SK-MEL-5 (cell line): ENCODE measurements at regions not wholly inside any gene's neighbourhood (a gene's known extent, or its start where the extent isn't known, plus 50 kb on each side); places are given as distances from the start of the nearest gene placed in this dataset.
A peak's percentile ranks its signal among the peaks of the same experiment; 100 is the strongest.

Experiments used
- DNase-seq: peaks from one replicate; pipeline ENCODE4 v3.0.0-alpha.2; 2016; ENCODE audit warnings: low read depth, low spot score
- in situ Hi-C: cut with HindIII; loops from 2 replicates; pipeline ENCODE4 v1.10.0; 2016; ENCODE audit warnings: low sequenced_read_pairs, high pct_unique_total_duplicates, low pct_unique_long_range_greater_than_20kb

DNA sequence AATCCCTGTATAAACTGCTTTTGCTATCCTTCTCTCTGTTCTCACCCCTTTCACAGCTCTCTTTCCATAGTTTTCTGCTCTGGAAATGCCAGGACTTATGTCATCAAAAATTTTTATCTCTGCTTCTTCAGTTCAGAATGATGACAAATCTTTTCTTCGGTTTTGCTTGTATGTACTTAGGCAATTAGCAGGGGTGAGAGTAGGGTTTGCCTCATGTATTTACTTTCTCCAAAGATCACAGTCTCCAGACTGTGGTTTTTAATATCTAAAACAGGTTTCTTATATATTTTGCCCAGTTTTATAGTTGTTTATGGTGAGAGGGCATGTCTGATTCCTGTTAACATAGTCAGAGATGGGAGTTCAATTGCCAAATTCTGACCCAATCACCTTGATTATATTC lies 235.4 kb upstream of the LYPLAL1 start:
- in situ Hi-C loops, result no loop called here
- DNase-seq, result no peak

DNA sequence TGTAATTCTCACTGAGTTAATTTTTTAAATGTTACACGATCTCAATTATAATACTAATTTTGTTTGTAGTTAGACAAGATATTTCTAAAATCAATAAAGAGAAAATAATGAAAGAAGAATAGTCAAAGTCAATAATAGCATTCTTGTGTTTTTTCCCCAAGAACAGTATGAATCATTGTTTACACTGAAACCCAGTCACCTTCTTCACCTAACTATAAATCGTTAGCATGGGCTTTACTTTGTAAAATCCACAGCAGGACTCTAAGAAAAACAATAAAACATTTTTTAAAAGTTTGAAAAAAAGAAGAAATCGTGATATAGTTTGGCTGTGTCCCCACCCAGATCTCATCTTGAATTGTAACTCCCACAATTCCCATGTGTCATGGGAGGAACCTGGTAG lies 234.6 kb upstream of the LYPLAL1 start:
- no peak for DNase-seq
- in situ Hi-C loops, result no loop called here

DNA sequence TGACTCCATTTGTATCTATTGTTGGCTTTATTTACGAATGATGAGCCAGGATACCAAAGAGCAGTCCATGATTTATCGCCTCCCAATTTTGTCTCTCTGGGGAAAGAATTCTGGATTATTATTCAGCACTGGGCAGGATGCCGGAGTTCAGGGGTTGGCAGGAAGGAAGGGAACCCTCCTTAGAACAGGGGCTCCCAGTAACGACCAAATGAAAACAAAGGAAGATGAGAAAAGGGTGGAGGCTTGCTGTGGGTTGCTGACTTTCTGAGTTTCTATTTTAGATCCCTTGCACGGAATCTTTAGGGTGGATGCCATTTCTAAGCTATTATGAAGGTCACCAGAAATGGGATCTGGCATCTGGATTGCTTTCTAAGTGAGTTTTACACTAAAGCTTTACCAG lies 231.2 kb upstream of the LYPLAL1 start:
- no peak for DNase-seq
- in situ Hi-C loops, result no loop called here

GRCh38 chr1:218943371-218943770 lies 230.3 kb upstream of the LYPLAL1 start:
- DNase-seq, result no peak
- in situ Hi-C loops, result no loop called here

DNA sequence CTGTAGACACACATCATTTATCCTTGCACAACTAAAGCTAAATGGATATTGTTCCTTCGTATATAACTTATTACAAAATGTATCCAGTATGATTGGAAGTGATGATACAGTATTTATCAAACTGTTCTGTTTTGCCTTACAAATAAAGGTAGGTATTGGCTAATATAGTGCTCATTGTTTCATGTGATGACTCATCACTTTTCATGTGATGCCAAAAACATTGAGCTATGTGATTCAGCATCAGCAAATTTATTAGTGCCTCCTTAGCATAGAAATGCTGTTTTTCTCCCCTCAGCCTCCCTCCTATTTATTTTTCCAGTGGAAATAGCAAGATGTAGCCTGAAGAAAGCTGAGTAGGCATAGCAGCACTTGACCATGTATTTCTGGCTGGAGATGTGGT lies 228.6 kb upstream of the LYPLAL1 start:
- no peak for DNase-seq
- in situ Hi-C loops, result no loop called here

DNA sequence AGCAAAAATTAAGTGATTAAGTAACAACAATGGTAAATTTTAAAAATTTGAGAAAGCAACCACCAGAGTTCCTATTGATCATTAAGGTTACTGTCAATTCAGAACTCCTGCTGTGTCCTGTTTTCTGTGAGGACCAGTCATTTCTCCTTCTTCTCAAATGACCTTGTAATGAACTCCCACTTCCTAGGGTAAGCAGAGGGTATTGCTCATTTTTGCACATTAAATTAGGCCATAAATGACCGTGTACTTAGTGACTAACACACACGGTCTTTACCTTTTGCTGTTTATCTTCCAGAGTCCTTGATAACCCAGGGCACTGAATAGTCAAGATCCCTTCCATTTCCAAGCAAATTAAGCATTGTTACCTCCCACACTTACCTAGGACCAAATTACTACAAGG lies 227.5 kb upstream of the LYPLAL1 start:
- in situ Hi-C loops, result no loop called here
- no peak for DNase-seq

- in situ Hi-C loops, result no loop called here
- no peak for DNase-seq
Measured at GRCh38 chr1:218948446-218948845, 225.2 kb upstream of the LYPLAL1 start.

DNA sequence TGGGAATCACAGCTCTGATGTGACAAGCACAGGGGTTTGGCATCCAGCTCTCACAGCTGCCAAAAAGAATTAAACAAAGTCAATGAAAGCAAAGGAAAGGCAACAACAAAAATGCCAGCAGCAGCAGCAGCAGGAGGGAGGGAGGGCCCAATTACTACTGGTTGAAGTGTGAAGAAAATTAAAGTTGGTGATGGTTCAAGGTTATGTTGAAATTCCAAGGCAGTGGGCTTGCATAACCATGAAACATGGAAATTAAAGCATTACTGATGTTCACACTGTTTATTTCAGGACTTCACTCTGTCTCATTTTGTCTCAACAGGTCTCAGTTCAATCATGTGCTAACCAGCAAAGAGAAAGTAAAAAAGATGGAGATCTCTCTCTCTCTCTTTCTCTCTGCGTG lies 220.3 kb upstream of the LYPLAL1 start:
- no peak for DNase-seq
- in situ Hi-C loops, result no loop called here

DNA sequence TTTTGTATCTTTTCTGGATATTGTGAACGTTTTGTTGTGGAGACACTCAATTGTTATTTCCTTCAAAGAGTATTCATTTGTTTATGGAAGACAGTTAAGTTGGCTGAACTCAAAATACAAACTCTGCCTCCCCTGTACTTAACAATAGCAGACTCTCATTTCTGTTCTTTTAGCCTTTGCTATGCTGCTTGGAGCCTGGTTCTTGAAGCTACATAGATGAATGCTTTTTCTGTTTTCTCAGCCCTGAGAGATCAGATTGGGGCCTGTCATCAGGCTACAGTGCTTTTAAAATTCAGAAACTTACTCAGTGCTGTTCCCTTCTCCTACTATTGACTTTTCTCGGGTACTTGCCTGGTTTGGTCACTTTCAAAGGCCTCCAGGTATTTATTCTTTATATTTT lies 215.7 kb upstream of the LYPLAL1 start:
- DNase-seq, result peak; percentile 64
- in situ Hi-C loops, result no loop called here

- in situ Hi-C loops, result no loop called here
- no peak for DNase-seq
Measured at GRCh38 chr1:218959784-218960183, 213.9 kb upstream of the LYPLAL1 start.

GRCh38 chr1:218964471-218965185 lies 209.1 kb upstream of the LYPLAL1 start:
- no peak for DNase-seq
- in situ Hi-C loops, result no loop called here

GRCh38 chr1:218965821-218966220 lies 207.9 kb upstream of the LYPLAL1 start:
- no peak for DNase-seq
- in situ Hi-C loops, result no loop called here

GRCh38 chr1:218967254-218967653 lies 206.4 kb upstream of the LYPLAL1 start:
- in situ Hi-C loops, result no loop called here
- DNase-seq, result no peak

- no peak for DNase-seq
- in situ Hi-C loops, result no loop called here
Measured at GRCh38 chr1:218967836-218968235, 205.8 kb upstream of the LYPLAL1 start.

DNA sequence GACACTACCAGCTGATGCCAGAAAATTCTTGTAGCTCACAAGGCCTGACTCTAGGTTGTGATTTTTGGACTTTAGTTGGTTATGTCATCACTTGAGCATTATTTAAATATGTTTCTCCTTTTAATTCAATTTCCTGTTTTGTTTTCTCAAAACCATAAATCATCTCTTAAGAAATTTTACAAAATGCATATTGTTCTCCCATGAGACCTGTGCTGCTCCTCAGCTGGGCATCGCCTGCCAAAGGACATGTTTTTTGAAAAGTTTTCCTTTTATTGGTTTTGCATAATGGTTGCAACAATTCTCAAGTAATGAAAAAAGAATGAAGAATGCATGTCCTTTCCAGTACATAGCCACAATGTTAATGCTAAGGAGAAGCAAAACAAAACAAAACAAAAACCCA lies 204.7 kb upstream of the LYPLAL1 start:
- in situ Hi-C loops, result no loop called here
- DNase-seq, result no peak

- in situ Hi-C loops, result no loop called here
- DNase-seq, result no peak
Measured at GRCh38 chr1:218970397-218970990, 203.2 kb upstream of the LYPLAL1 start.

DNA sequence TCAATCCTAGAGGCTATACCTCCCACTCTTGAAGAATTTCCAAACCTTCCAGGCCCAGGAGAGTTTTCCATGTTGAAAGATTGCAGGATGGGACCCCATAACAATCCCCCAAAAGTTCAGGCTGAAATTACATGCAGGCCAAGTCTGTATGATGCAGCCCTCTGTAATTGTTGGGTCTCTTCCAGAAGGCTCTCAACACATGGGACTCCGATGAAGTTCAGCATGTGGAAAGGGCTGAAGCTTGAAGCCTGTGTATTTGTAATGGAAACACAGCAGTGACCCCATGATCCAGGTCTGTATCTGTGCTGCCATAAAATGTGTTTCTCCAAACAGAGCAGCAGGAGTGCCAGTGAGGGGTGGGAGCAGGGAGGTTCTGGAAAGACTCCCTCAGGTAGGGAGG lies 202.5 kb upstream of the LYPLAL1 start:
- DNase-seq, result no peak
- in situ Hi-C loops, result no loop called here

DNA sequence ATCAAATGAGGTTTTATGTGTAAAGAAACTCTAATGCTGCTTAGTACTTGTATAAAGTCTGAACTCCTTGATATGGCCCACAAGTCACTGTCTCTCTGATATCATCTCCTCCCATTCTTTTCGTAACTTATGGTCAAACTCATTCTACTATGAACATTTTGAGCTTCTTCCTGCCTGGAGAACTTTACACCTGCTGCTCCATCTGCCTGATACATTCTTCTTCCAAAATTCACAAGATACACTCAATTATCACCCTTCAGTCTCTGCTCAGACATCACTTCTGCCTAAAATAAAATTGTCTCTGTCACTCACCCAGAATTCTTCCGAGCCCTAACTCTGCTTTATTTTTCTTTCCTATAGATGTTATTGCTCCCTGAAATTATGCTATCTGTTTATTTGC lies 192.8 kb upstream of the LYPLAL1 start:
- in situ Hi-C loops, result no loop called here

DNA sequence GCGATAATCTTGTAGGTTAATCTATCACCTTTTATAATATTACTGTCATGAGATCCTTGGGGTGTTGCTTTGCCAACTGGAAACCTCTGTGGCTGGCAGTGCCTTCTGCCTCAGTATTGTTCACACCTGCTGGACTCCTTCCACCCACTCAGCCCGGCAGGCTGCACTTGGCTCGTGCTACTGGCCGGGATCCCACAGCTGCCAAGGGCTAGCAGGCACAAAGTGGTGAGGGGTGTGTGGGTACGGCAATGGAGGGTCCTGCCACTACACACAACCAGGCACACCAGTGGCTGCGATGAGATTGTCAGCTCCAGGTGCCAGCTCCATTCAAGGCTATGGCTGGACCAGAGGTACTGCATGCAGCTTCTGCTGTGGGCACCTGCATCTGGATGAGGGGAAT lies 191.2 kb upstream of the LYPLAL1 start:
- no peak for DNase-seq
- in situ Hi-C loops, result no loop called here

More for the DNA sequence above, 192.8 kb upstream of the LYPLAL1 start:
- no peak for DNase-seq

DNA sequence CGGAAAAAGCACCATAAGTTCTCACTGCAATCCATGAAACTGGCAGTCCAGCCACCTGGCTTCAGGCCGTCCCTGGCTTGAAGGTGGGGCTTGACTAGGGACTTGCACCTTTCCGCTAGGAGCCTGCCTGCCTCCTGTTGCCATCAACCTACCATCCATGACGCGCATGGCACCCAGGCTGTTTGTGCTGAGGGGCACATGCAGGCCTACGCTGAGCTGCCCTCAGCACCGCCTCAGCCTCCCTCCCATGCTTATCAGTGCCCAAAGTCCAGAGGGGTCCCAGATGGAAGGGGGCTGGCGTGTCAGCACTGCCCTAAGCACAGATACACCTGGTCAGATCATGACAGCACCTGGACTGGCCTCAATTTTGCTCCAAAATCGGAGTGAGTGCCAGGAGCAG lies 190.2 kb upstream of the LYPLAL1 start:
- no peak for DNase-seq
- in situ Hi-C loops, result no loop called here
